ENCODE measurements at regions not wholly inside any gene's neighbourhood (a gene's known extent, or its start where the extent isn't known, plus 50 kb on each side); places are given as distances from the start of the nearest gene placed in this dataset.

DNA sequence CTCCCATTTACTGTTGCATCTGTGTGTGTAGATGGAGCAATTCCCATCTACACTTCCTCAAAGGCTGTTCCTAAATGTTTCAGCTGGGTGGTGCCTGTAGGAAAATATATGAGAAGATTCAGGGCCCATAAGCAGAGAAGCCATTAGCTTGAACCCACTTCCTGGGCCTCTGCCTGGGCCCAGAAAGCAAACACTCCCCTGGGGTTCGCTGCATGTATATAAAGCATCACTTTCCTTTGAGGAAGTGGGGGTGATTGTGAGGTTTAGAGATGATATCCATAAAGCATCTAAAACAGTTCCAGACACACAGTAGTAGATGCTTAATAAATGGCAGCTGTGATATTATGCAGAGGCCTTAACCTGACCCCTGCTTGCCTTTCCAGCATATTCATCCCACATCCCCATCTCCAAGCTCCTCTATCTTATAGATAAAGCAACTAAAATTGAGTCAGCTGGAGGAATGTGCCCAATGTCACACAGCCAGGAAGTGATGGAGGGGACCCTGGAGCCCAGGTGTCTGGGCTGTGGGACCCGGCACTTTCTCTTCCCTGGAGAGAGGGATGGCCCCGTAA is 280.0 kb upstream of the CRY1 start:
- FAIRE-seq = no peak
- H3K27me3 ChIP-seq (ENCODE audit: control insufficient read depth in 2 of 2, insufficient read depth in 2 of 2, low read length in 2 of 2) = no peaks in the 10 kb centered on the region
- H3K4me1 ChIP-seq (ENCODE audit: control insufficient read depth, extremely low read depth, insufficient read depth, low read length) = no peaks in the 10 kb centered on the region
- no peaks in the 10 kb centered on the region for H3K9me3 ChIP-seq (replicated peaks; ENCODE audit: control insufficient read depth, insufficient read depth, low read length)
- intact Hi-C loops (cut with micrococcal nuclease) (no loop called here), dilution Hi-C loops (cut with MboI; ENCODE audit: extremely low pct_ligation_motif_present, low sequenced_read_pairs) (no loop called here)
- no peak overlapping the region for H3K27ac ChIP-seq (ENCODE audit: insufficient read depth, low read depth, low read length)
- no peaks in the 10 kb centered on the region for H3K9me1 ChIP-seq (replicated peaks; ENCODE audit: control insufficient read depth, extremely low read depth, insufficient read depth, low read length)
- no peaks in the 10 kb centered on the region for H4K20me1 ChIP-seq (replicated peaks; ENCODE audit: control insufficient read depth, extremely low read depth, insufficient read depth, low read length)
- H3K4me3 ChIP-seq (replicated peaks in 1 of 3; ENCODE audit: insufficient read depth in 1 of 3, low read depth in 1 of 3, low read length in 3 of 3) = no peak overlapping the region
- no peak overlapping the region for H3K4me2 ChIP-seq (ENCODE audit: insufficient read depth, low read length)
- H3K79me2 ChIP-seq (ENCODE audit: control insufficient read depth, insufficient read depth, low read length) = no peaks in the 10 kb centered on the region
- CTCF ChIA-PET = no interaction called here
- no peak for TF ChIP-seq JUN (IDR thresholded peaks at IDR 0.05; ENCODE audit: borderline replicate concordance, insufficient read depth, insufficient read length, low read depth)
- POLR2A ChIA-PET = no interaction called here
- no peak for DNase-seq (ENCODE audit: low read depth, low spot score)
- no peak overlapping the region for H2AFZ ChIP-seq (ENCODE audit: low read depth, low read length)
- no peaks in the 10 kb centered on the region for H3K36me3 ChIP-seq (ENCODE audit: control insufficient read depth in 2 of 2, extremely low read depth in 1 of 2, insufficient read depth in 2 of 2, low read length in 2 of 2)
- no peak overlapping the region for H3K9ac ChIP-seq (replicated peaks; ENCODE audit: extremely low read depth, insufficient read depth, low read length)
- no TSS peak for BruUV-seq (replicated peaks)

GRCh38 chr12:107374161-107374840 is 281.0 kb upstream of the CRY1 start:
- FAIRE-seq = no peak

More at GRCh38 chr12:107374161-107374840, 281.0 kb upstream of the CRY1 start:
- no peaks in the 10 kb centered on the region for H3K79me2 ChIP-seq (ENCODE audit: control insufficient read depth, insufficient read depth, low read length)
- no peak overlapping the region for H3K4me2 ChIP-seq (ENCODE audit: insufficient read depth, low read length)
- H3K9ac ChIP-seq (replicated peaks; ENCODE audit: extremely low read depth, insufficient read depth, low read length) = no peak overlapping the region
- no peaks in the 10 kb centered on the region for H3K9me1 ChIP-seq (replicated peaks; ENCODE audit: control insufficient read depth, extremely low read depth, insufficient read depth, low read length)
- no peak overlapping the region for H2AFZ ChIP-seq (ENCODE audit: low read depth, low read length)
- no TSS peak for BruUV-seq (replicated peaks)
- no peak overlapping the region for H3K4me3 ChIP-seq (replicated peaks in 1 of 3; ENCODE audit: insufficient read depth in 1 of 3, low read depth in 1 of 3, low read length in 3 of 3)
- H3K36me3 ChIP-seq (ENCODE audit: control insufficient read depth in 2 of 2, extremely low read depth in 1 of 2, insufficient read depth in 2 of 2, low read length in 2 of 2) = no peaks in the 10 kb centered on the region
- no peaks in the 10 kb centered on the region for H3K4me1 ChIP-seq (ENCODE audit: control insufficient read depth, extremely low read depth, insufficient read depth, low read length)
- POLR2A ChIA-PET = no interaction called here
- CTCF ChIA-PET = interaction anchor here (1.3 kb wide), 1 partner anchor 242 kb away, joined by 5 read pairs; no protein-coding TSS in a partner anchor
- H3K27ac ChIP-seq (ENCODE audit: insufficient read depth, low read depth, low read length) = no peak overlapping the region
- no peaks in the 10 kb centered on the region for H3K27me3 ChIP-seq (ENCODE audit: control insufficient read depth in 2 of 2, insufficient read depth in 2 of 2, low read length in 2 of 2)
- intact Hi-C loops (cut with micrococcal nuclease) (no loop called here), dilution Hi-C loops (cut with MboI; ENCODE audit: extremely low pct_ligation_motif_present, low sequenced_read_pairs) (no loop called here)
- no peaks in the 10 kb centered on the region for H3K9me3 ChIP-seq (replicated peaks; ENCODE audit: control insufficient read depth, insufficient read depth, low read length)
- H4K20me1 ChIP-seq (replicated peaks; ENCODE audit: control insufficient read depth, extremely low read depth, insufficient read depth, low read length) = no peaks in the 10 kb centered on the region
- DNase-seq (ENCODE audit: low read depth, low spot score) = no peak
- TF ChIP-seq EZH2 (IDR thresholded peaks at IDR 0.05; ENCODE audit: borderline replicate concordance, low read depth, low read length, severe bottlenecking) = no peak
- TF ChIP-seq JUN (IDR thresholded peaks at IDR 0.05; ENCODE audit: borderline replicate concordance, insufficient read depth, insufficient read length, low read depth) = no peak
- no peak for TF ChIP-seq GATA2 (IDR thresholded peaks at IDR 0.05; ENCODE audit: insufficient read depth, insufficient read length, low read depth, low read length)
- TF ChIP-seq POLR2AphosphoS5 (IDR thresholded peaks at IDR 0.05; ENCODE audit: insufficient read depth, low read depth, low read length) = no peak
- TF ChIP-seq MAX (IDR thresholded peaks at IDR 0.05; ENCODE audit: insufficient read depth, insufficient read length) = no peak
- TF ChIP-seq FOS (IDR thresholded peaks at IDR 0.05; ENCODE audit: borderline replicate concordance, insufficient read depth, low read length) = no peak
- no peak for TF ChIP-seq POLR2A (IDR thresholded peaks at IDR 0.05; ENCODE audit: low read depth, low read length)
- TF ChIP-seq MYC (IDR thresholded peaks at IDR 0.05; ENCODE audit: low read depth, low read length) = no peak
